HepG2 (cell line): ENCODE measurements at regions not wholly inside any gene's neighbourhood (a gene's known extent, or its start where the extent isn't known, plus 50 kb on each side); places are given as distances from the start of the nearest gene placed in this dataset.

Source experiments
- EZH2 ChIP-seq: conservative IDR thresholded peaks from 2 replicates; pipeline ENCODE4 v1.6.1; 2012; ENCODE audit warnings: mild to moderate bottlenecking, low read depth, low read length, moderate library complexity
- IRX3 ChIP-seq: sonication (generic); formaldehyde crosslinking; IDR thresholded peaks from 2 replicates; pipeline ENCODE4 v1.8.1; 2023; ENCODE audit warnings: mild to moderate bottlenecking, low read depth, missing genetic modification reagents, borderline replicate concordance
- KIAA2018 ChIP-seq: sonication (generic); formaldehyde crosslinking; IDR thresholded peaks from 2 replicates; pipeline ENCODE4 v1.5.0; 2020; ENCODE audit warnings: mild to moderate bottlenecking, missing genetic modification reagents, borderline replicate concordance
- MNT ChIP-seq: fragments of 450-650 bp; IDR thresholded peaks from 2 replicates; pipeline ENCODE4 v1.6.1; 2016
- TBX2 ChIP-seq: sonication (generic); formaldehyde crosslinking; IDR thresholded peaks from 2 replicates; pipeline ENCODE4 v1.5.0; 2020; ENCODE audit warnings: missing genetic modification reagents, mild to moderate bottlenecking, borderline replicate concordance
- TRIM24 ChIP-seq: sonication (generic); formaldehyde crosslinking; IDR thresholded peaks from 2 replicates; pipeline ENCODE4 v1.8.0; 2022; ENCODE audit warnings: mild to moderate bottlenecking, missing genetic modification reagents
- ZNF468 ChIP-seq: sonication (generic); formaldehyde crosslinking; IDR thresholded peaks from 2 replicates; pipeline ENCODE4 v1.8.0; 2022; ENCODE audit warnings: mild to moderate bottlenecking, moderate library complexity, missing genetic modification reagents
- TF ChIP-seq, protein P1 (sequence below), 2 experiments: sonication (generic) in 1 of 2; formaldehyde crosslinking in 1 of 2; IDR thresholded peaks; 2 replicates each; pipeline versions ENCODE4 v1.4.0 to v1.6.1; 2016 to 2020; ENCODE audit warnings: borderline replicate concordance in 1 of 2, low read depth in 1 of 2, mild to moderate bottlenecking in 1 of 2, missing genetic modification reagents in 1 of 2

DNA sequence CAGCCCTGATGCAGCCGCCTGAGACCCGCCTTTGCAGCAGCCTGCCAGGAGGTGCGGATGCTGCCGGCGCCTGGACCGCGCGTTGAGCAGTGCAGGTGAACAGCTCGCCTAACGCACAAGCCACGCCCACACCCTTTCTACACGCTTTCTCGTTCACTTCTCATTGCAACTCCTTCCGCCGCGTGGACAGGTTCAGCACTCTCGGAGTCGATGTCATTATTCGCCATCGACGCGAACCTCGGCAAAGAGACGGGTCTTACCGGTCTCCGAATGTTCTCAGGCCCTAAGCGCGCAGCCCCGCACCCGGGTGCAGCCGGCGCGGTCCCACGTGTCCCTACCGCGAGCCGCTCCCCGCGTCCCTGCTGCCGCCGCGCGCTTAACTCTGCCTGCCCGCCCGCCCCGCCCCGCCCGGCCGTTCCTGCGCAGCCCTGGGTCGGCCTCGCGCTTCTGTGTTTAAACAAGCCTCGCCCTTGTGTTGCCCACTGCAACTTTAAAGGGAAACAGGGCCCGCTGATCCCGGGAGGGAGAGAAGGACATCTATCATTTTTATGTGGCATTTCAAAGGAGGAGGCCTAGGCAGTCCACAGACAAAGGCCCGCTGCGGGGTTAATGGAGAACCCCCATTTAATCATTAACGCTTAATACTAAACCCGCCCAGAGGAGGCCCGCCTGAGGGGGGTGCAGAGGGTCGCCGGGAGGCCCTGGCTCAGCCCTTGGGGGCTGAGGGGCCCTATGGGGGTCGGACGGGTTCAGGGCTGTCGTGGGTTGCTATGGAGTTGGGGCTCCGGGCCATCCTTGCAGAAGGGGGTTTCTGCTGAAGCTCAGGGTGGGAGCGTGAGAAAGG is 128.5 kb downstream of the WDR11 start (continued):
- TF ChIP-seq, protein P1, sequence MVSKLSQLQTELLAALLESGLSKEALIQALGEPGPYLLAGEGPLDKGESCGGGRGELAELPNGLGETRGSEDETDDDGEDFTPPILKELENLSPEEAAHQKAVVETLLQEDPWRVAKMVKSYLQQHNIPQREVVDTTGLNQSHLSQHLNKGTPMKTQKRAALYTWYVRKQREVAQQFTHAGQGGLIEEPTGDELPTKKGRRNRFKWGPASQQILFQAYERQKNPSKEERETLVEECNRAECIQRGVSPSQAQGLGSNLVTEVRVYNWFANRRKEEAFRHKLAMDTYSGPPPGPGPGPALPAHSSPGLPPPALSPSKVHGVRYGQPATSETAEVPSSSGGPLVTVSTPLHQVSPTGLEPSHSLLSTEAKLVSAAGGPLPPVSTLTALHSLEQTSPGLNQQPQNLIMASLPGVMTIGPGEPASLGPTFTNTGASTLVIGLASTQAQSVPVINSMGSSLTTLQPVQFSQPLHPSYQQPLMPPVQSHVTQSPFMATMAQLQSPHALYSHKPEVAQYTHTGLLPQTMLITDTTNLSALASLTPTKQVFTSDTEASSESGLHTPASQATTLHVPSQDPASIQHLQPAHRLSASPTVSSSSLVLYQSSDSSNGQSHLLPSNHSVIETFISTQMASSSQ (IDR thresholded peaks at IDR 0.05; ENCODE audit: low read depth) = 0 out of 2 replicates have a peak, but pooled peaks have one; percentile 23
- TF ChIP-seq, protein P1 (CRISPR knock-in tag; IDR thresholded peaks at IDR 0.05; ENCODE audit: borderline replicate concordance) = no peak
- TF ChIP-seq TBX2 = 0 out of 2 replicates have a peak, but pooled peaks have one; percentile 29
- no peak for TF ChIP-seq IRX3
- no peak for TF ChIP-seq TRIM24 (CRISPR knock-in tag)
- peak; percentile 25; the same call in 1 of the 2 replicates for TF ChIP-seq EZH2
- no peak for TF ChIP-seq MNT
- no peak for TF ChIP-seq KIAA2018
- no peak for TF ChIP-seq ZNF468 (CRISPR knock-in tag)
